H9 (cell line): ENCODE measurements at regions not wholly inside any gene's neighbourhood (a gene's known extent, or its start where the extent isn't known, plus 50 kb on each side); places are given as distances from the start of the nearest gene placed in this dataset.

Experiments used
- DNase-seq: peaks from one replicate; pipeline ENCODE4 v3.0.0-alpha.2; 2017
- H2AFZ ChIP-seq: one replicate; pipeline ENCODE4 v1.6.1; 2013; ENCODE audit warnings: mild to moderate bottlenecking, low read length, control low read depth, moderate library complexity
- H2AK5ac ChIP-seq: 2 replicates; pipeline ENCODE4 v1.6.1; 2013; ENCODE audit warnings: low read length, control low read depth, mixed read lengths; ENCODE audit not compliant: insufficient read length
- H2BK120ac ChIP-seq: one replicate; pipeline ENCODE4 v1.6.1; 2013; ENCODE audit warnings: low read depth, mild to moderate bottlenecking, low read length, control low read depth, inconsistent platforms; ENCODE audit not compliant: poor library complexity, severe bottlenecking
- H2BK12ac ChIP-seq: 2 replicates; pipeline ENCODE4 v1.6.1; 2013; ENCODE audit warnings: low read length, control low read depth, mixed read lengths, low read depth; ENCODE audit not compliant: insufficient read length
- H2BK15ac ChIP-seq: 2 replicates; pipeline ENCODE4 v1.6.1; 2013; ENCODE audit warnings: low read depth, low read length, control low read depth
- H2BK20ac ChIP-seq: one replicate; pipeline ENCODE4 v1.6.1; 2013; ENCODE audit warnings: low read depth, mild to moderate bottlenecking, low read length, control low read depth, inconsistent platforms; ENCODE audit not compliant: poor library complexity, severe bottlenecking
- H2BK5ac ChIP-seq: 2 replicates; pipeline ENCODE4 v1.6.1; 2013; ENCODE audit warnings: low read length, control low read depth, mixed read lengths; ENCODE audit not compliant: insufficient read length
- H3K14ac ChIP-seq: 2 replicates; pipeline ENCODE4 v1.6.1; 2013; ENCODE audit warnings: low read length, control low read depth; ENCODE audit not compliant: insufficient read depth
- H3K18ac ChIP-seq: 2 replicates; pipeline ENCODE4 v1.6.1; 2013; ENCODE audit warnings: low read depth, mild to moderate bottlenecking, mixed read lengths, low read length, control low read depth; ENCODE audit not compliant: insufficient read length
- H3K23ac ChIP-seq: 2 replicates; pipeline ENCODE4 v1.6.1; 2013; ENCODE audit warnings: low read length, control low read depth, mixed read lengths, low read depth; ENCODE audit not compliant: insufficient read length
- H3K23me2 ChIP-seq: 2 replicates; pipeline ENCODE4 v1.6.1; 2013; ENCODE audit warnings: low read depth, mild to moderate bottlenecking, mixed read lengths, low read length, control low read depth; ENCODE audit not compliant: insufficient read length, poor library complexity, severe bottlenecking
- H3K27ac ChIP-seq: 2 replicates; pipeline ENCODE4 v1.5.1; 2013; ENCODE audit warnings: low read length, control low read depth, mixed read lengths, low read depth; ENCODE audit not compliant: insufficient read length
- H3K27me3 ChIP-seq: 2 replicates; pipeline ENCODE4 v1.6.1; 2013; ENCODE audit warnings: low read length, control low read depth, inconsistent platforms; ENCODE audit not compliant: insufficient read depth
- H3K4ac ChIP-seq: 2 replicates; pipeline ENCODE4 v1.6.1; 2013; ENCODE audit warnings: low read depth, mild to moderate bottlenecking, control low read depth, inconsistent platforms, low read length, moderate library complexity
- H3K4me1 ChIP-seq: 2 replicates; pipeline ENCODE4 v1.6.1; 2013; ENCODE audit warnings: low read length, control low read depth, inconsistent platforms; ENCODE audit not compliant: insufficient read depth
- H3K4me2 ChIP-seq: 2 replicates; pipeline ENCODE4 v1.6.1; 2013; ENCODE audit warnings: low read length, control low read depth, mixed read lengths; ENCODE audit not compliant: insufficient read length, insufficient read depth
- H3K56ac ChIP-seq: 2 replicates; pipeline ENCODE4 v1.6.1; 2013; ENCODE audit warnings: low read depth, mild to moderate bottlenecking, mixed read lengths, low read length, control low read depth; ENCODE audit not compliant: insufficient read length
- H3K79me1 ChIP-seq: 2 replicates; pipeline ENCODE4 v1.6.1; 2013; ENCODE audit warnings: low read depth, mild to moderate bottlenecking, moderate library complexity, low read length, control low read depth, inconsistent platforms; ENCODE audit not compliant: insufficient read depth, poor library complexity, severe bottlenecking
- H3K79me2 ChIP-seq: 2 replicates; pipeline ENCODE4 v1.6.1; 2013; ENCODE audit warnings: low read length, control low read depth, inconsistent platforms; ENCODE audit not compliant: insufficient read depth
- H3K9ac ChIP-seq: 2 replicates; pipeline ENCODE4 v1.6.1; 2013; ENCODE audit warnings: low read length, control low read depth, mixed read lengths; ENCODE audit not compliant: insufficient read length; ENCODE audit errors: extremely low read depth
- H3K9me3 ChIP-seq: one replicate; pipeline ENCODE4 v1.6.1; 2013; ENCODE audit warnings: low read depth, low read length, inconsistent platforms; ENCODE audit not compliant: control insufficient read depth
- H3T11ph ChIP-seq: one replicate; pipeline ENCODE4 v1.6.1; 2013; ENCODE audit warnings: mild to moderate bottlenecking, low read length, control low read depth, inconsistent platforms
- H4K20me1 ChIP-seq: one replicate; pipeline ENCODE4 v1.6.1; 2013; ENCODE audit not compliant: control insufficient read depth, insufficient read length, insufficient read depth
- H4K5ac ChIP-seq: 2 replicates; pipeline ENCODE4 v1.6.1; 2013; ENCODE audit warnings: low read depth, mild to moderate bottlenecking, mixed read lengths, low read length, control low read depth; ENCODE audit not compliant: insufficient read length
- H4K8ac ChIP-seq: replicated peaks from 2 replicates; pipeline ENCODE4 v1.6.1; 2013; ENCODE audit warnings: low read length, control low read depth, mixed read lengths, low read depth; ENCODE audit not compliant: insufficient read length
- H4K91ac ChIP-seq: 2 replicates; pipeline ENCODE4 v1.6.1; 2013; ENCODE audit warnings: low read depth, mild to moderate bottlenecking, moderate library complexity, mixed read lengths, low read length, control low read depth; ENCODE audit not compliant: insufficient read length
- H3K27ac Mint-ChIP-seq, 3 experiments: 2 replicates in 2 of 3; 3 replicates in 1 of 3; pipeline ENCODE4 v1.8.0; 2020 to 2021; ENCODE audit warnings: mixed read lengths in 3 of 3, mild to moderate bottlenecking in 1 of 3, moderate library complexity in 1 of 3
- H3K27me3 Mint-ChIP-seq: 2 replicates; pipeline ENCODE4 v1.8.0; 2021; ENCODE audit warnings: low read depth, mild to moderate bottlenecking, moderate library complexity, mixed read lengths
- H3K36me3 Mint-ChIP-seq, 3 experiments: 2 replicates in 2 of 3; 3 replicates in 1 of 3; pipeline ENCODE4 v1.8.0; 2020 to 2021; ENCODE audit warnings: low read depth in 3 of 3, mixed read lengths in 3 of 3; ENCODE audit not compliant: insufficient read depth in 1 of 3
- H3K4me1 Mint-ChIP-seq, 2 experiments: 2 replicates each; pipeline ENCODE4 v1.8.0; 2020; ENCODE audit warnings: mixed read lengths in 2 of 2
- H3K4me3 Mint-ChIP-seq, 2 experiments: 2 replicates in 1 of 2; 3 replicates in 1 of 2; pipeline ENCODE4 v1.8.0; 2020 to 2021; ENCODE audit warnings: mild to moderate bottlenecking in 2 of 2, mixed read lengths in 2 of 2, moderate library complexity in 1 of 2
- H3K9me3 Mint-ChIP-seq, 2 experiments: 2 replicates in 1 of 2; 3 replicates in 1 of 2; pipeline ENCODE4 v1.8.0; 2020; ENCODE audit warnings: mild to moderate bottlenecking in 2 of 2, mixed read lengths in 2 of 2, moderate library complexity in 1 of 2
- WGBS: extraction: QIAGEN DNeasy Blood & Tissue Kit; methylation state at CpG from one replicate; pipeline ENCODE4 v1.1.7; 2013; ENCODE audit warnings: missing lambda C conversion rate, low lambda C conversion rate, mixed read lengths; ENCODE audit not compliant: insufficient read length; ENCODE audit errors: extremely low coverage; 5-methylcytosine and 5-hydroxymethylcytosine counted together
- TF ChIP-seq, protein P1 (sequence below): fragments of 200-600 bp; sonication (generic); conservative IDR thresholded peaks from 3 replicates; pipeline ENCODE4 v1.8.0; 2021; ENCODE audit warnings: antibody characterized with exemption, mild to moderate bottlenecking

DNA sequence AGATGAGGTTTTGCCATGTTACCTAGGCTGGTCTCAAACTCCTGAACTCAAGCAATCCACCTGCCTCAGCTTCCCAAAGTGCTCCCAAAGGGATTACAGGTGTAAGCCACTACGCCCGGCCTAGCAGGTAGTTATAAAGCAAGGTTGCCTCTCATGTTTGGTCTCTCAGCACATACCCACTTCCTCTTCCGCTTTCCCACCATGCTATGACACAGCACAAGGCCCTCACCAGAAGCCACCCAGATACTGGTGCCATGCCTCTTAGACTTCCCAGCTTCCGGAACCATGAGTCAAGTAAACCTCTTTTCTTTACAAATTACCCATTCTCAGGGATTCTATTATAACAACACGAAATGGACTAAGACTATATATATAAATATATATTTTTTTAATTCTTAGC lies 143.6 kb downstream of the COPRS start:
- Mint-ChIP-seq H3K36me3 (no peaks in the 10 kb centered on the region), H3K27me3 (no peaks in the 10 kb centered on the region), H3K9me3 (no peaks in the 10 kb centered on the region), H3K4me3 (no peak overlapping the region), H3K27ac (no peak overlapping the region), H3K4me1 (no peaks in the 10 kb centered on the region)
- Histone ChIP-seq H3K9ac (no peak overlapping the region), H3K4me1 (no peaks in the 10 kb centered on the region), H3K79me1 (no peaks in the 10 kb centered on the region), H3K4ac (no peak overlapping the region), H3K9me3 (no peaks in the 10 kb centered on the region), H2BK15ac (no peak overlapping the region), H2AFZ (no peak overlapping the region), H2BK5ac (no peak overlapping the region), H3K4me2 (no peak overlapping the region), H3K23me2 (no peaks in the 10 kb centered on the region), H4K20me1 (no peaks in the 10 kb centered on the region), H3K79me2 (no peaks in the 10 kb centered on the region), H2AK5ac (no peak overlapping the region), H3T11ph (no peak overlapping the region), H2BK20ac (no peak overlapping the region), H4K5ac (no peak overlapping the region), H3K56ac (no peak overlapping the region), H3K27ac (no peak overlapping the region), H3K14ac (no peak overlapping the region), H4K91ac (no peak overlapping the region), H3K18ac (no peak overlapping the region), H2BK120ac (no peak overlapping the region), H3K27me3 (no peaks in the 10 kb centered on the region), H3K23ac (no peak overlapping the region), H2BK12ac (no peak overlapping the region), H4K8ac (no peak overlapping the region)
- TF ChIP-seq, protein P1, sequence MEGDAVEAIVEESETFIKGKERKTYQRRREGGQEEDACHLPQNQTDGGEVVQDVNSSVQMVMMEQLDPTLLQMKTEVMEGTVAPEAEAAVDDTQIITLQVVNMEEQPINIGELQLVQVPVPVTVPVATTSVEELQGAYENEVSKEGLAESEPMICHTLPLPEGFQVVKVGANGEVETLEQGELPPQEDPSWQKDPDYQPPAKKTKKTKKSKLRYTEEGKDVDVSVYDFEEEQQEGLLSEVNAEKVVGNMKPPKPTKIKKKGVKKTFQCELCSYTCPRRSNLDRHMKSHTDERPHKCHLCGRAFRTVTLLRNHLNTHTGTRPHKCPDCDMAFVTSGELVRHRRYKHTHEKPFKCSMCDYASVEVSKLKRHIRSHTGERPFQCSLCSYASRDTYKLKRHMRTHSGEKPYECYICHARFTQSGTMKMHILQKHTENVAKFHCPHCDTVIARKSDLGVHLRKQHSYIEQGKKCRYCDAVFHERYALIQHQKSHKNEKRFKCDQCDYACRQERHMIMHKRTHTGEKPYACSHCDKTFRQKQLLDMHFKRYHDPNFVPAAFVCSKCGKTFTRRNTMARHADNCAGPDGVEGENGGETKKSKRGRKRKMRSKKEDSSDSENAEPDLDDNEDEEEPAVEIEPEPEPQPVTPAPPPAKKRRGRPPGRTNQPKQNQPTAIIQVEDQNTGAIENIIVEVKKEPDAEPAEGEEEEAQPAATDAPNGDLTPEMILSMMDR = no peak
- no CpG with 5 or more reads among the region's 5 CpGs for WGBS
- no peak for DNase-seq
